ENCODE measurements at regions not wholly inside any gene's neighbourhood (a gene's known extent, or its start where the extent isn't known, plus 50 kb on each side); places are given as distances from the start of the nearest gene placed in this dataset.
A peak's percentile ranks its signal among the peaks of the same experiment; 100 is the strongest.
"Not testable (repeated sequence)": the region's sequence is repeated elsewhere in the genome, so short reads cannot be mapped to it uniquely, and the experiment has no call there.

DNA sequence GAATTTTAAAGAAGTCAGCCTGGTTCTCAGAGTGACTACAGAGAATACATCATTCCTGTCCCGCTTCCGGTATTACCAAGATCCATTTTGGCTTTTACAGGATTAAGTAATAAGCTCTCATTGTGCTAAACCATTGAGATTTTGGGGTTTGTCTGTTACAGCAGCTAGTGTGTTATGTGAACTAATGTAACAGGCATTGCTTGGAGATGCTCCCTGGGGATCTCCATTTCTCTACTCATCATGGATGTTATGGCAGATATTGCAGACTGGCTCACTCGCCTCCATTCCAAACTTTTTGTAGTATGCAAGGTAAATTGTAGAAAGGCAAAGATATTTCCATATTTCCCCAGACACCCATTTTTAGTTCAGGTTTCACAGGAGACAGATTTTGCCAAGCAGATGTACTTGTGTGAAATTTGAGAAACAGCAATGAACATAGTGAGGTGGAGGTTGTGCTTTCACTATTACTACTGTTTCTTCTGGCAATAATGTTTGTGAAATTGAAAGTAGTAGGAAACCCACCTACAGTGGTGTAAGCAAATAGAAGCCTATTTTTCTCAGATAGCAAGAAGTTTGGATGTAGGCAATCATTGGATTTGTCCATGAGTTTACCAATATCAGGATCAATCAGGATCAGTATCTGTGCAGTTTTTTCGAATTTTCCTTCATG is 177.1 kb upstream of the GALNT15 start:
- in situ Hi-C loops (cut with MboI; ENCODE audit: low pct_unique_long_range_greater_than_20kb, low sequenced_read_pairs, unreplicated experiment), result no loop called here
- TF ChIP-seq, protein P1, sequence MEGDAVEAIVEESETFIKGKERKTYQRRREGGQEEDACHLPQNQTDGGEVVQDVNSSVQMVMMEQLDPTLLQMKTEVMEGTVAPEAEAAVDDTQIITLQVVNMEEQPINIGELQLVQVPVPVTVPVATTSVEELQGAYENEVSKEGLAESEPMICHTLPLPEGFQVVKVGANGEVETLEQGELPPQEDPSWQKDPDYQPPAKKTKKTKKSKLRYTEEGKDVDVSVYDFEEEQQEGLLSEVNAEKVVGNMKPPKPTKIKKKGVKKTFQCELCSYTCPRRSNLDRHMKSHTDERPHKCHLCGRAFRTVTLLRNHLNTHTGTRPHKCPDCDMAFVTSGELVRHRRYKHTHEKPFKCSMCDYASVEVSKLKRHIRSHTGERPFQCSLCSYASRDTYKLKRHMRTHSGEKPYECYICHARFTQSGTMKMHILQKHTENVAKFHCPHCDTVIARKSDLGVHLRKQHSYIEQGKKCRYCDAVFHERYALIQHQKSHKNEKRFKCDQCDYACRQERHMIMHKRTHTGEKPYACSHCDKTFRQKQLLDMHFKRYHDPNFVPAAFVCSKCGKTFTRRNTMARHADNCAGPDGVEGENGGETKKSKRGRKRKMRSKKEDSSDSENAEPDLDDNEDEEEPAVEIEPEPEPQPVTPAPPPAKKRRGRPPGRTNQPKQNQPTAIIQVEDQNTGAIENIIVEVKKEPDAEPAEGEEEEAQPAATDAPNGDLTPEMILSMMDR (IDR thresholded peaks at IDR 0.05; ENCODE audit: extremely low read depth, insufficient read depth, missing control alignments), result no peak
- peak; percentile 59 for DNase-seq (ENCODE audit: low spot score)

DNA sequence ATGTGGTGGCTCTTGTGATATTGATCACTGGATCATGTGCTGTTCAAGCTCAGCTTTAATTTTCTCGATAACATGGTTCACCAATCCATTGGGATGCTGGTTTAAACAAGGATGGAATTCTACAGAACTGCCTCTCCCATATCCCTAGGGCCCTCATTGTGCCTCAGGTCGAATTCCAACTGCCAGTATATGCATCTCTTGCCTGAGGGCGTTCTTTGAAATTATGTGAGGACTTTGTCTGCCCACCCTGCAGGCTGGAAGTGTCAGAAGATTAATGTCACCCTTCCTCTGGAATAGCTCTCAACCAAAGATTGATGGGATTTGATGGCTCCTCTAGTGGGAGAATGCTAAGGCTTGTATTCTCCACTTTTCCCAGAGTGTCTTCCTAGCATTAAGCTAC is 175.6 kb upstream of the GALNT15 start:
- in situ Hi-C loops (cut with MboI; ENCODE audit: low pct_unique_long_range_greater_than_20kb, low sequenced_read_pairs, unreplicated experiment), result no loop called here
- TF ChIP-seq, protein P1 (IDR thresholded peaks at IDR 0.05; ENCODE audit: extremely low read depth, insufficient read depth, missing control alignments), result no peak
- DNase-seq (ENCODE audit: low spot score), result no peak

DNA sequence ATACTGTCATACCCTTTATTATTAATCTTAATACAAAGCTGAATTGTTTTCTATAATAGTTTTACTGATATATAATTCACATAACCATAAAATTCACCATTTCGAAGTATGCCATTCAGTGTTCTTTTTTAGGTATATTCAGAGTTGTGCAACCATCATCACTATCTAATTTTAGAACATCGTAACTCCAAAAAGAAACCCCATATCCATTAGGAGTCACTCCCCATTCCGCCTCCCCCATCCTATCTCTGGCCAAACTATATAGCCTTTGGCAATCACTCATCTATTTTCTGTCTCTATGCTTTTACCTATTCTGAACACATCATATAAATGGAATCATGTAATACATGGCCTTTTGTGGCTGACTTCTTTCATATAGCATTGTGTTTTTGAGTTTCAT is 169.7 kb upstream of the GALNT15 start:
- in situ Hi-C loops (cut with MboI; ENCODE audit: low pct_unique_long_range_greater_than_20kb, low sequenced_read_pairs, unreplicated experiment), result no loop called here
- TF ChIP-seq, protein P1 (IDR thresholded peaks at IDR 0.05; ENCODE audit: extremely low read depth, insufficient read depth, missing control alignments), result no peak
- no peak for DNase-seq (ENCODE audit: low spot score)

DNA sequence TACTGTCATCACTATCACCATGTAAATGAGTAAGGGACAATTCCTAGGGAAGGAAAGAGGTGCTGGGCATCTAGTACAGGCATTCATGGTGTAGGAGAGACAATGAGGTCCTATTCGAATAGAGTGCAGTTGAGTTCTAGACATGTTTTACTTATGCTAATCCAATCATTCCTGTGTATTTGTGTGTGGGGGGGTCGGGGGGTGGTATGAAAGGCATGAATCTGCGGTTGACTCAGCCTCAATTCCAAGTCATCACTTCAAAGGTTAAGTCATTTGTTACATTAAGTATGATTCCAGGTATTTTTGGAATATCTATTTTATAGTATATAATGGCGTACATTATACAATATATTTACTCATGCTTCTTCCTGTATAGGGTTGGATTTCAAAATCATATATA is 163.1 kb upstream of the GALNT15 start:
- DNase-seq (ENCODE audit: low spot score), result no peak
- TF ChIP-seq, protein P1 (IDR thresholded peaks at IDR 0.05; ENCODE audit: extremely low read depth, insufficient read depth, missing control alignments), result no peak
- in situ Hi-C loops (cut with MboI; ENCODE audit: low pct_unique_long_range_greater_than_20kb, low sequenced_read_pairs, unreplicated experiment), result no loop called here

DNA sequence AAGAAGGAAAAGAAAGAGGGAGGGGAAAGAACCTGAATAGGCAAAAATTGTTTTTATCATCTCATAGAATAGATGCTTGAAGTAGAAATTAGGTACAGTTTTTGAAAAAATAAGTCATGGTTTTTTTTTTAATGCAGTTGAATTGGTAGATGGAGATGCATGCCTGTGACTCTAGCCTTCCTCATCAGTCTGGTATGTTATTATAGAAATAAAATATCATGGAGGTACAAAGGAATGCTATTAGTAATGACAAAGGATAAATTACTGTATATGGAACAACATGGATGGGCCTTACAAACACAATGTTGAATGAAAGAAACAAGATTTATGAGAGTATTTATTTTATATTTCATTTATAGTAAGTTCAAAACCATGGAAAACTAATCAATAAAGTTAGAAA is 162.4 kb upstream of the GALNT15 start:
- DNase-seq (ENCODE audit: low spot score), result no peak
- in situ Hi-C loops (cut with MboI; ENCODE audit: low pct_unique_long_range_greater_than_20kb, low sequenced_read_pairs, unreplicated experiment), result no loop called here

DNA sequence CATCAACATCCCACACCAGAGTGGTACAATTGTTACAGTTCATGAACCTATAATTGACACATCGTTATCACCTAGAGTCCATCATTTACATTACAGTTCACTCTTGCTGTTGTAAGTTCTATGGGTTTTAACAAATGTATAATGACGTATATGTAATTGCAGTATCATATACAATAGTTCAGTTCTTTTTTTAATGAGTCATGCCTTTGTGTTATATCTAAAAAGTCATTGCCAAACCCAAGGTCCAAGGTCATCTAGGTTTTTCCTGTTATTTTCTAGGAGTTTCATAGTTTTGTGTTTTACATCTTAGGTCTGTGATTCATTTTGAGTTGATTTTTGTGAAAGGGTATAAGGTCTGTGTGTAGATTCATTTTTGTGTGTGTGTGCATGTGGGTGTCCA is 160.9 kb upstream of the GALNT15 start:
- in situ Hi-C loops (cut with MboI; ENCODE audit: low pct_unique_long_range_greater_than_20kb, low sequenced_read_pairs, unreplicated experiment), result no loop called here
- TF ChIP-seq, protein P1 (IDR thresholded peaks at IDR 0.05; ENCODE audit: extremely low read depth, insufficient read depth, missing control alignments), result no peak
- no peak for DNase-seq (ENCODE audit: low spot score)

More for the DNA sequence above, 162.4 kb upstream of the GALNT15 start:
- TF ChIP-seq, protein P1 (IDR thresholded peaks at IDR 0.05; ENCODE audit: extremely low read depth, insufficient read depth, missing control alignments), result no peak

DNA sequence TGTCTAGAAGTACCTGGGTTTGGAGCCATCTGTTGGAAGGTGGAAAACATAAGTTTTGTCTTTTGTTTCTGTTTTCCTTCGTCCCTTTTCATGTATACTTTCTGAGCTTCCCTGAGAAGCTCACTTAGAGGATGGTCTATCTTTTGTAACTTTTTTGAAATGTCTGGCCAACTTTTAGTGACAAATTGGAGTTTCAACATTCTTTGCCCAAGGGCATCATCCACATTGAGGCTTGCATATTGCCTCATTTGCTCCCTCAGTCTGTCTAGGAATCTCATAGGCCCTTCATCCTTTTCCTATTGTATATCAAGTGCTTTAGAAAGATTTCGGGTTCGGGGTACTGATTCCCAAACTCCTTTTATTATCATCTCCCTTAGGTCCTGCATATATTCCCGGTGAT is 152.7 kb upstream of the GALNT15 start:
- DNase-seq (ENCODE audit: low spot score); in situ Hi-C loops (cut with MboI; ENCODE audit: low pct_unique_long_range_greater_than_20kb, low sequenced_read_pairs, unreplicated experiment): not testable (repeated sequence)

DNA sequence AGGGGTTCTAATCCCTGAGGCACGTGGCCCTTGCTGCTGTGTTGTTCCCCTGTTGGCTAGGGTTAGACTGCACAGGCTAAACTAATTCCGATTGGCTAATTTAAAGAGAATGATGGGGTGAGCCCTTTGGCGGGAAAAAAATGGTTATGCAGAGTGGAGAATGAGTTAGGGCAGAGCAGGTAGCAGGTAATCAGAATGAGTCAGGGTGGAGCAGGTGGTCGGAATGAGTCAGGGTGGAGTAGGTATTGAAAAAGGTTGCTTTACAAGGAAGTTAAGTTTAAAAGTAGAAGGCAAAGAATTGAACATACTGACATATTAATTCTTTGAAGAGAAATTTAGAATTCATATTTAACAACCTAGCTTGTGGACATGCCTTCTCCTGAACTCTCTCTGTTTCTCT is 150.6 kb upstream of the GALNT15 start:
- DNase-seq (ENCODE audit: low spot score); in situ Hi-C loops (cut with MboI; ENCODE audit: low pct_unique_long_range_greater_than_20kb, low sequenced_read_pairs, unreplicated experiment): not testable (repeated sequence)
